OCI-LY1 (cell line): ENCODE measurements at regions not wholly inside any gene's neighbourhood (a gene's known extent, or its start where the extent isn't known, plus 50 kb on each side); places are given as distances from the start of the nearest gene placed in this dataset.

Experiments used
- EZH2 ChIP-seq: fragments of 200-600 bp; sonication (generic), shearing (Covaris generic); IDR thresholded peaks from 2 replicates; pipeline ENCODE4 v1.8.0; 2017; ENCODE audit warnings: borderline replicate concordance, mixed run types, mild to moderate bottlenecking, antibody characterized with exemption, low read length, moderate library complexity, mixed read lengths
- TF ChIP-seq, protein P1 (sequence below): fragments of 200-600 bp; sonication (generic), shearing (Covaris generic); IDR thresholded peaks from 2 replicates; pipeline ENCODE4 v1.5.1; 2017; ENCODE audit warnings: mild to moderate bottlenecking, antibody characterized with exemption, low read length, moderate library complexity, mixed read lengths

DNA sequence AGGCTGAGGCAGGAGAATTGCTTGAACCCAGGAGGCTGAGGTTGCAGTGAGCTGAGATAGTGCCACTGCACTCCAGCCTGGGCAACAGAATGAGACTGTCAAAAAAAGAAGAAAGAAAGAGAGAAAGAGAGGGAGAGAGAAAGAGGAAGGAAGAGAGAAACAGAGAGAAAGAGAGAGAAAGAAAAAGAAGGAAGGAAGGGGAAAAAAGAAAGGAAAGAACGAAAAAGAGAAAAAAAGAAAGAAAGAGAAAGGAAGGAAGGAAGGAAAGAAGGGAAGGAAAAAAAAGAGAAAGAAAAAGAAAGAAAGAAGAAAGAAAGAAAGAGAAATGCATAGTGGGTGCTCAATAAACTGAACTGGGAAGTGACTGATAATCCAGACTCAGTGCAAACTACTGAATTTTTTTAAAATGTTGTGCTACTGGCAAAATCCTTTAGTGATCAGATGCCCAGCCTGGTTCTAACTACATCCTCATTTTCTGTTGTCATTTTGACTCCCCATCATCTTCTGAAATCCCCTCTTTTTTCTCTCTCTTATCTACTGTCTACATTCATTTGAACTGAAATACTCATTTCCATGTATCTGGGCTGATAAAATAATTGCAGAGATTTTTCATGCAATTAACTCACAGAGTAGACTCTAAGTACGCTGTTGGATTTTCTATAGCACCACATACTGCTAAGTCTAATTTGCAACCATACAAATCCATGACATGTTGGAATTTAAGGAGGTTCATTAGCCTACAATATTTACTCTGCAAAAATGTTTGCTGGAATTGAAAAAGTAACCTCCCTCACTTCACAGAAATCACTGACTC lies 85.3 kb upstream of the HIVEP1 start:
- TF ChIP-seq, protein P1, sequence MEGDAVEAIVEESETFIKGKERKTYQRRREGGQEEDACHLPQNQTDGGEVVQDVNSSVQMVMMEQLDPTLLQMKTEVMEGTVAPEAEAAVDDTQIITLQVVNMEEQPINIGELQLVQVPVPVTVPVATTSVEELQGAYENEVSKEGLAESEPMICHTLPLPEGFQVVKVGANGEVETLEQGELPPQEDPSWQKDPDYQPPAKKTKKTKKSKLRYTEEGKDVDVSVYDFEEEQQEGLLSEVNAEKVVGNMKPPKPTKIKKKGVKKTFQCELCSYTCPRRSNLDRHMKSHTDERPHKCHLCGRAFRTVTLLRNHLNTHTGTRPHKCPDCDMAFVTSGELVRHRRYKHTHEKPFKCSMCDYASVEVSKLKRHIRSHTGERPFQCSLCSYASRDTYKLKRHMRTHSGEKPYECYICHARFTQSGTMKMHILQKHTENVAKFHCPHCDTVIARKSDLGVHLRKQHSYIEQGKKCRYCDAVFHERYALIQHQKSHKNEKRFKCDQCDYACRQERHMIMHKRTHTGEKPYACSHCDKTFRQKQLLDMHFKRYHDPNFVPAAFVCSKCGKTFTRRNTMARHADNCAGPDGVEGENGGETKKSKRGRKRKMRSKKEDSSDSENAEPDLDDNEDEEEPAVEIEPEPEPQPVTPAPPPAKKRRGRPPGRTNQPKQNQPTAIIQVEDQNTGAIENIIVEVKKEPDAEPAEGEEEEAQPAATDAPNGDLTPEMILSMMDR = no peak
- TF ChIP-seq EZH2 = no peak
